HG02885 (cell line): ENCODE measurements at regions not wholly inside any gene's neighbourhood (a gene's known extent, or its start where the extent isn't known, plus 50 kb on each side); places are given as distances from the start of the nearest gene placed in this dataset.
"Not testable (repeated sequence)": the region's sequence is repeated elsewhere in the genome, so short reads cannot be mapped to it uniquely, and the experiment has no call there.

Experiments used
- ATAC-seq: cut with Tn5 transposase; IDR thresholded peaks from one replicate; pipeline ENCODE4 v1.9.1; 2021; ENCODE audit warnings: mild to moderate bottlenecking; ENCODE audit not compliant: unreplicated experiment, poor library complexity

- no peak for ATAC-seq
Observed at GRCh38 chr19:28560786-28561185, 652.2 kb downstream of the UQCRFS1 start.

GRCh38 chr19:28558783-28559182, 654.2 kb downstream of the UQCRFS1 start:
- no peak for ATAC-seq

GRCh38 chr19:28556371-28556770, 656.6 kb downstream of the UQCRFS1 start:
- no peak for ATAC-seq

- ATAC-seq: no peak
Observed at GRCh38 chr19:28555317-28555716, 657.6 kb downstream of the UQCRFS1 start.

- ATAC-seq: no peak
Observed at GRCh38 chr19:28554321-28555091, 658.4 kb downstream of the UQCRFS1 start.

GRCh38 chr19:28553764-28554163, 659.2 kb downstream of the UQCRFS1 start:
- ATAC-seq: no peak

- no peak for ATAC-seq
Observed at GRCh38 chr19:28553005-28553404, 659.9 kb downstream of the UQCRFS1 start.

GRCh38 chr19:28549680-28550277, 663.2 kb downstream of the UQCRFS1 start:
- no peak for ATAC-seq

GRCh38 chr19:28546148-28546685, 666.7 kb downstream of the UQCRFS1 start:
- no peak for ATAC-seq

- ATAC-seq: not testable (repeated sequence)
Observed at GRCh38 chr19:28545397-28545796, 667.6 kb downstream of the UQCRFS1 start.

- ATAC-seq: no peak
Observed at GRCh38 chr19:28544451-28545261, 668.3 kb downstream of the UQCRFS1 start.

- no peak for ATAC-seq
Observed at GRCh38 chr19:28543244-28543776, 669.6 kb downstream of the UQCRFS1 start.

- no peak for ATAC-seq
Observed at GRCh38 chr19:28542394-28543243, 670.3 kb downstream of the UQCRFS1 start.

GRCh38 chr19:28541602-28542393, 671.2 kb downstream of the UQCRFS1 start:
- no peak for ATAC-seq

GRCh38 chr19:28541029-28541428, 671.9 kb downstream of the UQCRFS1 start:
- no peak for ATAC-seq

- ATAC-seq: not testable (repeated sequence)
Observed at GRCh38 chr19:28540385-28540784, 672.6 kb downstream of the UQCRFS1 start.

- no peak for ATAC-seq
Observed at GRCh38 chr19:28539759-28540158, 673.2 kb downstream of the UQCRFS1 start.

- ATAC-seq: not testable (repeated sequence)
Observed at GRCh38 chr19:28538579-28538978, 674.4 kb downstream of the UQCRFS1 start.

GRCh38 chr19:28537896-28538295, 675.1 kb downstream of the UQCRFS1 start:
- no peak for ATAC-seq
